NCI-H1092 treated with DMSO at 0.1 percent for 48 hours (cell line): ENCODE measurements at regions not wholly inside any gene's neighbourhood (a gene's known extent, or its start where the extent isn't known, plus 50 kb on each side); places are given as distances from the start of the nearest gene placed in this dataset.
A peak's percentile ranks its signal among the peaks of the same experiment; 100 is the strongest.

Source experiments
- DNase-seq: peaks from one replicate; lab custom pipeline; 2025; lab: John Stamatoyannopoulos, UW

- no peak for DNase-seq
Measured at GRCh38 chr9:129330711-129331492, 152.8 kb upstream of the IER5L start.

- no peak for DNase-seq
Measured at GRCh38 chr9:129328355-129329042, 150.4 kb upstream of the IER5L start.

GRCh38 chr9:129327552-129328328, 149.7 kb upstream of the IER5L start:
- no peak for DNase-seq

DNA sequence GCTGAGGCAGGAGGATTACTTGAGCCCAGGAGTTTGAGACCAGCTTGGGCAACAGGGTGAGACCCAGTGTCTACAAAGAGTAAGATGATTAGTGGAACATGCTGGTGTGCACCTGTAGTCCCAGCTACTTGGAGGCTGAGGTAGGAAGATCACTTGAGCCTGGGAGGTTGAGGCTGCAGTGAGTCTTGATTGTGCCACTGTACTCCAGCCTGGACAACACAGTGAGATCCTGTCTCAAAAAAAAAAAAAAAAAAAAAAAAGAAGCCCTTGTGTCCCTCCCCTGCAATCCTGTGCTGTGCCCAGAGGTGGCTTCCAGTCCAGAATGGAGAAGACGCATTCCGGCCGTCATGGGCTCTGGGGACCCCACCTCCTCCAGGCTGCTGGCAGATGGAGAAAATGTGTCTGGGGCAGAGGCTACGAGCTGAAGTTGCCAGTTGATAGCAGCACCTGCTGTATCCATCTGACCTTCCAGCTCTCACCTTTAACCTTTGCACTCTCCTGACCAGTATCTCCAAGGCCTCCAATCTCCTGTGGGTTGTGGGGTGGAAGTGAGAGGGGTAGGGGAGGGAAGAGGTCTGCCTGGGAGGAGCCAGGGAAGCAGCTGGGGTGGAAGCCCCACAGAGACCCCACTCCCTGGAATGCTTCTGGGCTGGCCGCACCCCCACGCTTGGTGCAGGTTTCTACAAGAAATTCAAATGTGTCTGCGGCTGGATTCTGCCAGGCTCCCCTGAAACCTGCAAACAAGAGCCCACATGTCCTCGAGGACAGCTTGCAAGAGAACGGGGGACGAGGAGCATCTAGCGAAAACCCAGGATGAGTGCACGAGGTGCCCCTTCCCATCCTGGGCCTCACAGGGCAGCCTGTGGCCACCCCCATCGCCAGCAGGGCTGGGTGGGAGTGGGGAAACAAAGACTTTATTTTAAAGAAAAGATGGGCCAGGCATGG, 148.3 kb upstream of the IER5L start:
- DNase-seq, result no peak

GRCh38 chr9:129324808-129325502, 146.9 kb upstream of the IER5L start:
- DNase-seq, result no peak

DNA sequence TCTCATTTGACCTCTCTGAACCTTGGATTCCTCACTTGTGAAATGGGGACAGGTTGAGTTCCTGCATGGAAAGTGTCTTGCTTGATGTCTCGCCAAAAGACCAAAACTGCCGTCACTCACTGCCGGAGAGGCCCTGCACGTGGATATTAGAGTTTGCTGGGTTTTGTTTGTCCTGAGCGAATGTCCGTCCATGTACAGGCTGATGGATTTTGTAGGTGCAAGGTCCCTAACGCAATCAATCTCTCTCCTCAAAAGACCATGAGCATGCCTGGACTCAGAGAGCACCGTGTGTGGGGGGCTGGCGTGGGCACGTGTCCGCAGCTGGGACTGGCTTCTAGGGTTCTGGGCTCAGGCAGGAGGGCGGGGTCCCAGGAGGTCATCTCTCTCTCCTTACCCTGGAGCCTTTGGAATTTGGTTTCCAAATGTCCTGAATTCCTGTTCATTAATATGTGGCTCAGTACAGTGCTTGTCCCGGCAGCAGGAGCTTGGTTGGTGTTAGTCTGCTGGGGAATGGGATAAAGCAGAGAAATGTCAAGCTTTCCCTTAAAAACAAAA, 146.0 kb upstream of the IER5L start:
- DNase-seq, result no peak

DNA sequence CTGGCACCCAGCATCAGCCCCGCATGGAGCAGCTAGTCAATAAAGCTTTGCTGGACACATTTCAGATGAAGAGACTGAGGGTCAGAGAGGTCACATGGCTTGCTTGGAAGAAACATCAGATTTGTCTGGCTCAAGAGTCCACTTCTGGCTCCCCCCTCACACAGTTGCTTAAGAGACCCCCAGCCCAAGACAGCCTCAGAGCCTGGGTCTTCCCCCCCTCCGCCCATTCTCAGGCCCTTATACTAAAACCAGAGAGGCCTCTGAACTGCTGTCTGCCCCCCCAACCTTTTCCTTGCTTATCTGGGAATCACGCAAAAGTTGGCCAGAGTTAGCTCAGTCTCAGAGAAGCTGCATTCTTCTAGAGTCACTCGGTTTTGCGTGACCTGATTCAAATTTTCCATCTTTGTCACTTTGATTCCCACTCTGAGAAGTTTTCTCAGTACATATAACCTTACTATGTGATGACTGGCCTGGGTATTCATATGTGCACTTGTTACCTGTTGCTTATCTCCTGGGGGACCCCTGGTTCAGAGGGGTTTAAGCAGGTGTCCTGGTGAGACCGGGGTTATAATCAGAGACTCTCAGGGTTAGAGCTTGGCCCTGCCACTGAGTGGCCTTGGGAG, 145.4 kb upstream of the IER5L start:
- no peak for DNase-seq

GRCh38 chr9:129322641-129323375, 144.7 kb upstream of the IER5L start:
- no peak for DNase-seq

DNA sequence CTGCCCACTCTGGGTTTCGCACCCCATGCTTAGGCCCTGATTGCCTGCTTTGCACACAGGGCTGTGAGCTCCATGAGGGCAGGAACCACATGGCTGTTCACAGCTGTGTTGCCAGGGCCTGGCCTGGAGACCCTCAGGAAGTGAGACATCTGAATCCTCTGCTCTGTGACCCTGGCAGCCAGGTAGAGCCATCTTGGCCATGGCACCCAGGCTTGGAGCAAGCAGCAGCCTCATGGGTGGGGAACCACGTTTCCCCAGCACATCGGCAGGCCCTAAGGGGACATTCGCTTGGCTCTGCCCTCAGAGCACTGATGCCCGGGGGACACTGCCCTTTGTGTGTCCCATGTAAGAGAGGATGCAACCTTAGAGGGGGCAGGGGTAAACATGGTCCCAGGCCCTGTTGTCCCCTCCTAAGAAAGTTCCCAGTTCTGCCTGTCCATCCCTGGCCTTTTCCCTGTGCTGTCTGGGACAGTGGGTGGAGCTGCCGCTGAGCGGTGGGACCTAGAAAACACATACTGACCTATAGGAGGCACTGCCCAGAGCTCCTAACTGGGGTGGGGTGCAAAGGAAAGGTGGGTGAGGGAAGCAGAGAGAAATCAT, 144.1 kb upstream of the IER5L start:
- DNase-seq, result no peak

DNA sequence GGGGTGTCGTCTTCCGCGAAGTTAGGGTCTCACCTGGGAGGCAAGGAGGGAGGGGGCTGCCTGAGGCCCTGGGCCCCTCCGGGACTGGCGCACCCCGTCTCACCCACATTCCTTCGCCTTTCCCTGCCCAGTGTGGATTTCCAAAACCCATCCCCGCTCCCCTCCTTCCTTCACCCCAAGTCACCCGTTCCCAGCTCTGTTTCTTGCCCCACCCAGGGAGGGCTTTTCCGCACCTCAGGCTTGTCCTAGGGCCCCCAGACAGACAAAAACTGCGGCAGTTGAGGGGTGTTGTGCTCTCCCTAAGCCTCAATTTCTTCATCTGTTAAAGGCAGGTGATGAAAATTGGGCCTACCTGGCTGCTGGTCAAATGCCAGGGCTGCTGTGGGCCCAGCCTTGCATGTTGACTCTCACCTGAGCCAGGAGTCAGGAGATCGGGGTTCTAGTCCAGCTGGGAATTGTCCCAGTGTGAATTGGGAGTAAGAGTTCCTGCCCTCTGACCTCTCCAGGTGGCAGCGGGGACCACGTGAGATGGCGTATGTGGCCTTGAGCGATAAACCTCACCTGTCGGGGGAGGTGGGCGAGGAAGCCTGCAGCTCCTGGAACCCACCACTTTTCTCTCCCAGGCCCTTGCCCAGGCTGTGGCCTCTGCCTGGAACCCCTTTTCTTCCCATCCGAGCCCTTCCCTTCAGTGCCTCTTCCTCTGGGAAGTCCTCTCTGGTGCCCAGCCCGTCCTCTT, 143.4 kb upstream of the IER5L start:
- DNase-seq, result no peak

GRCh38 chr9:129320575-129321285, 142.7 kb upstream of the IER5L start:
- DNase-seq, result peak; percentile 92

DNA sequence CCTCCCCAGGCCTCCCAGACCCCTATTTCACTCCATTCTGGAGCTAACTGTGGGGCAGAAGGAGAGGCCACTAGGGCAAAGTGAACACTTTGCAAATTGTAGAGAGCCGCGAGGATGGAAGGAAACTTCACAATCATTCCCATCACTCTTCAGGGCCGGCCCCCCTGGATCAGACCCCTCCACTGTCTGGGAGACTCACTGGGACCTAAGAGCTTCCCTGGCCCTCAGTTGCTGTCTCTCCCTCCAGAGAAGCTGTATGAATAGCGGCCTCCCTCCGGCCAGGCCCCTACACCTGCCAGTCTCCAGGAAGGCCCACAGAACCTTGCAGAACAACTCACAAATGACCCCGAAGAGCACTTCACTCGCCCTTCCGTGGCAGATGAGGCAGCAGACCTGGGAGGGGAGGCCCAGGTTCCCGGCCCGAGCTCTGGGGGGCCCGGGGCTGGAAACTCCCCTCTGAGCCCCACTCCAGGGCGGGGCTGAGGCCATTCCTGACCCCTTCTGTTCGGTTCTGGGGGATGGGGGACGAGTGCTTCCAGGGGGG, 141.9 kb upstream of the IER5L start:
- peak; percentile 45 for DNase-seq

- no peak for DNase-seq
Measured at GRCh38 chr9:129319076-129319937, 141.2 kb upstream of the IER5L start.

DNA sequence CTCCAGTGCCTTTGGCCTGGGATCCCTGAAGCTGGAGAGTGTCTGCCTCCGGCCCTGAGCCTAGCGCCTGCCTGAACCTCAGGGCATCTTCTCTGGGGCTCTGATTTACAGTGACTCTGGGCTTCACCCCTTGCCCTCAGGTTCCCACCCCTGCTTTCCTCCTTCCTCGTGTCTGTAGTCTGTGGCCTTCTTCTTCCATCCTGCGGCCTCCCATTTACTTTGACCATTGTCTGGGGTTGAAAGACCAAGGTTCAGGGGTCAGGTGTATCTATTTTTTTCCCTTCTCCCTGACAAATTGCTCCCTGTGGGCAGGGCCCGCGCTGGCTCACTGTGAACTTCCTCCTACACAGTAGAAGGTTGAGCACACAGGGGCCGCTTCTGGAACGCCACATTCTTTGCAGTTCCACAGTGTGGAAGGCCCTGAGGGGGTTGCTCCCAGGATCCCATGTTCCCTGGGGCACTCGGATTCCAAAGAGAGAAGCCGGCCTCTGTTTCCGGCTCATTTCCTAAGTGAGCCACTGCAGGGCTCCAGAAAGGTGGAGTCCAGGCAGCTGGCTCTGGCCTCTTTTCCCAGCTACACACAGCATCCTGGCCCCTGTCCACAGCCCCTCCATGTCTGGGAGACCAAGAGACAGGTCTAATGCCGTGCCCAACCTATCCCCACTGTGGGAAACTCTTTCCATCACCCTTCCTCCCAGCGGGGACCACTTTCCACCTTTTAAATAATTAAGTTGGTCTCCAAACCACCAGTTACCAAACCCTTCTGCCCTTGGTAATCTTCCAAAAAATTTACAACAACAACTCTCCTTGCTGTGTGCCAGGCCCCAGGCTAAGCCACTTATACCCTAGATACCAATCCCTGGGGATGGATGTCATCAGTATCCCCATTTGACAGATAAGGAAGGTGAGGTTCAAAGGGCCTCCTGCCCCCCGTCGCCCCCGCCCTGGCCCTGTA, 140.3 kb upstream of the IER5L start:
- DNase-seq, result peak; percentile 12
